VCaP (cell line): ENCODE measurements at regions not wholly inside any gene's neighbourhood (a gene's known extent, or its start where the extent isn't known, plus 50 kb on each side); places are given as distances from the start of the nearest gene placed in this dataset.

ENCODE experiments used
- H3K27ac ChIP-seq: fragments of 450-650 bp; 2 replicates; pipeline ENCODE4 v1.5.1; 2017
- CTCF ChIP-seq: fragments of 450-650 bp; conservative IDR thresholded peaks from 2 replicates; pipeline ENCODE4 v1.5.1; 2017; ENCODE audit warnings: mild to moderate bottlenecking, moderate library complexity

- H3K27ac ChIP-seq: no peak overlapping the region
- no peak for TF ChIP-seq CTCF
These were observed 572.4 kb downstream of the UQCRFS1 start for GRCh38 chr19:28640506-28640905.

DNA sequence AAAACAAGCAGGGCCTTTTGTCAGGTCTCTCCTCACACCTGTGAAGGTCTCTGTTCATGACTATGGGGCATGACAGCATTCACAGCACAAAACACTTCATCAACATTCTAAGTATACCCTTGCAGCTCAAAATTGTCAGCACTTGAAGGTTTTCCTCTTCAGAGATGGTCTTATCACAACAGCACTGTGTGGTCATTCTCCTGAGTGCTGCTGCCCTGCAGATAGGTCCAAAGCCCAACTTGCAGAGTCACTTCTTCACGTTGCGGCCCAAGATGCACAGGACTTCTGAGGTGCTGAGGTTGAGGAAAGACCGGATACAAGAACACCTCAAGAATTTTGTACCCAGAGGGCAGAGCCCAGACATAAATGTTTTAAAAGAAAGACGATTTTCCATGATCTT is 574.5 kb downstream of the UQCRFS1 start:
- no peak overlapping the region for H3K27ac ChIP-seq
- no peak for TF ChIP-seq CTCF

DNA sequence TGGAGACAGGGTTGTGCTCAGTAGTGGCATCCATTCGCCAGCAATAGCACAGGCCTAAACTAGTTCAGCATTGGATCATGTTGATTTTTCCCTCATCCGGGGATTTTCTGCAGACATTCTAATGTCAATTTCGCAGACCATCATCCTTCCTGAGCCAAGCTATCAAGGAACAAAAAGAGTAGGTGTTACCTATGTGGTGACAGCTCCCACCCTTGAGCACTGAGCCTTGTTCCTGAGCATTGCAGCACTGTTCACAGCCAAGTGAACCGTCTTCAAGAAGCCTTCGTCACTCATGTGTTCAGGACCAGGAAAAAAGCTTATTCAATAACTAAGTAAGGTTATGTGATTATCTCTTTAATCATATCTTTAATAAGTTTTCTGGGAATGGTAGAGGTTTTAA is 576.2 kb downstream of the UQCRFS1 start:
- H3K27ac ChIP-seq: no peak overlapping the region
- TF ChIP-seq CTCF: no peak

GRCh38 chr19:28636016-28636629 is 576.8 kb downstream of the UQCRFS1 start:
- no peak overlapping the region for H3K27ac ChIP-seq
- no peak for TF ChIP-seq CTCF

- no peak for TF ChIP-seq CTCF
- no peak overlapping the region for H3K27ac ChIP-seq
These were observed 578.1 kb downstream of the UQCRFS1 start for GRCh38 chr19:28634837-28635236.

DNA sequence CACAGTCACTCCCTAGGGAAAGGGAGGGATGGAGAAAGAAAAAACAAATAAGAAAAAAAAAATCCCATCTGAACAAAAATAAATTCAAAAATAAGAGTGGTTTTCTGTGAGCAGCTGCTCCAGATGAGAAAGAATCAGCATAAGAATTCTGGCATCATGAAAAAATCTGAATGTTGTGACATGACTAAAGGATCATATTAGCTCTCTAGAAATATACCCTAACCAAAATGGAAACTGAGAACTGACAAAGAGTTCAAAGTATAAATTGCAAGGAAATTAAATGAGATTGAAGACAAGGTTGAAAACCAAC is 579.0 kb downstream of the UQCRFS1 start:
- H3K27ac ChIP-seq: no peak overlapping the region
- no peak; the same call in none of the 2 replicates for TF ChIP-seq CTCF

- peak; percentile 98 for TF ChIP-seq CTCF
- no peak overlapping the region for H3K27ac ChIP-seq
These were observed 579.5 kb downstream of the UQCRFS1 start for GRCh38 chr19:28633319-28634018.
